ENCODE measurements at regions not wholly inside any gene's neighbourhood (a gene's known extent, or its start where the extent isn't known, plus 50 kb on each side); places are given as distances from the start of the nearest gene placed in this dataset.

GRCh38 chr21:24730661-24731060 is 876.6 kb downstream of the MRPL39 start:
- TF ChIP-seq, protein P1, sequence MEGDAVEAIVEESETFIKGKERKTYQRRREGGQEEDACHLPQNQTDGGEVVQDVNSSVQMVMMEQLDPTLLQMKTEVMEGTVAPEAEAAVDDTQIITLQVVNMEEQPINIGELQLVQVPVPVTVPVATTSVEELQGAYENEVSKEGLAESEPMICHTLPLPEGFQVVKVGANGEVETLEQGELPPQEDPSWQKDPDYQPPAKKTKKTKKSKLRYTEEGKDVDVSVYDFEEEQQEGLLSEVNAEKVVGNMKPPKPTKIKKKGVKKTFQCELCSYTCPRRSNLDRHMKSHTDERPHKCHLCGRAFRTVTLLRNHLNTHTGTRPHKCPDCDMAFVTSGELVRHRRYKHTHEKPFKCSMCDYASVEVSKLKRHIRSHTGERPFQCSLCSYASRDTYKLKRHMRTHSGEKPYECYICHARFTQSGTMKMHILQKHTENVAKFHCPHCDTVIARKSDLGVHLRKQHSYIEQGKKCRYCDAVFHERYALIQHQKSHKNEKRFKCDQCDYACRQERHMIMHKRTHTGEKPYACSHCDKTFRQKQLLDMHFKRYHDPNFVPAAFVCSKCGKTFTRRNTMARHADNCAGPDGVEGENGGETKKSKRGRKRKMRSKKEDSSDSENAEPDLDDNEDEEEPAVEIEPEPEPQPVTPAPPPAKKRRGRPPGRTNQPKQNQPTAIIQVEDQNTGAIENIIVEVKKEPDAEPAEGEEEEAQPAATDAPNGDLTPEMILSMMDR (IDR thresholded peaks at IDR 0.05) = no peak
- H3K4me3 ChIP-seq = no peak overlapping the region
- no peaks in the 10 kb centered on the region for H3K9me3 ChIP-seq
- ATAC-seq (no peak), DNase-seq (no peak)
- WGBS, 3 donors = 38 to 46% (median 40%) methylated on average over 1 of the region's 1 CpG
- no peak overlapping the region for H3K27ac ChIP-seq
- H3K36me3 ChIP-seq (ENCODE audit: insufficient read depth in 1 of 2, low read depth in 1 of 2) = no peaks in the 10 kb centered on the region
- intact Hi-C loops (cut with DNase I) = no loop called here
- H3K4me1 ChIP-seq = no peaks in the 10 kb centered on the region
- no peaks in the 10 kb centered on the region for H3K27me3 ChIP-seq (ENCODE audit: insufficient read depth in 3 of 3, low read length in 2 of 3)

DNA sequence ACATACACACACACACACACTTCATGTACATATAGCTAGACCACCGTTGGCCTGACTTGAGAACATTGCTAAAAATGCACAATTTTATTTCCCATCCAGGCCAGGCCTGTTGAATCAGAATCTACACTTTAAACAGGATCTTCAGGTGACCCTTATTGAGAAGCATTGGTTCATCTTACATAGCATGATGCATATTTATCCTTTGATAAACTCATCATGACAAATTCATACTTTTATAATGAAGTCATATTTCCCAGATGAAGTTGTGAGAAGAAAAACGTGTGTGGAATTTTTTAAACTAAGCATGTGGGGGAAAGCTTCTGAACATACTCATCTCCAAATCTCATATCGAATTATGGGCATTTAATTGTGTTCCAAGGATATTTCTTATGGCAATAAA is 877.7 kb downstream of the MRPL39 start:
- TF ChIP-seq, protein P1 (IDR thresholded peaks at IDR 0.05) = no peak
- intact Hi-C loops (cut with DNase I) = no loop called here
- Histone ChIP-seq H3K36me3 (ENCODE audit: insufficient read depth in 1 of 2, low read depth in 1 of 2) (no peaks in the 10 kb centered on the region), H3K27me3 (ENCODE audit: insufficient read depth in 3 of 3, low read length in 2 of 3) (no peaks in the 10 kb centered on the region), H3K4me3 (no peak overlapping the region), H3K9me3 (no peaks in the 10 kb centered on the region), H3K4me1 (no peaks in the 10 kb centered on the region), H3K27ac (no peak overlapping the region)
- ATAC-seq (no peak), DNase-seq (no peak)
- 48 to 58% (median 48%) methylated on average over 3 of the region's 3 CpGs for WGBS, 3 donors

GRCh38 chr21:24727803-24728440 is 879.4 kb downstream of the MRPL39 start:
- no peaks in the 10 kb centered on the region for H3K4me1 ChIP-seq
- no peak overlapping the region for H3K27ac ChIP-seq
- H3K9me3 ChIP-seq = no peaks in the 10 kb centered on the region
- DNase-seq (no peak), ATAC-seq (no peak)
- H3K27me3 ChIP-seq (ENCODE audit: insufficient read depth in 3 of 3, low read length in 2 of 3) = no peaks in the 10 kb centered on the region
- intact Hi-C loops (cut with DNase I) = no loop called here
- 35 to 50% (median 43%) methylated on average over 4 of the region's 4 CpGs for WGBS, 3 donors
- H3K4me3 ChIP-seq = no peak overlapping the region
- H3K36me3 ChIP-seq (ENCODE audit: insufficient read depth in 1 of 2, low read depth in 1 of 2) = no peaks in the 10 kb centered on the region
- TF ChIP-seq, protein P1 (IDR thresholded peaks at IDR 0.05) = no peak

- ATAC-seq (no peak), DNase-seq (no peak)
- no peaks in the 10 kb centered on the region for H3K4me1 ChIP-seq
- 30 to 36% (median 35%) methylated on average over 3 of the region's 3 CpGs for WGBS, 3 donors
- no peak overlapping the region for H3K27ac ChIP-seq
- intact Hi-C loops (cut with DNase I) = no loop called here
- H3K27me3 ChIP-seq (ENCODE audit: insufficient read depth in 3 of 3, low read length in 2 of 3) = peaks cover 0 to 1% (median 0%) of the 10 kb centered on the region in 3 donors
- TF ChIP-seq, protein P1 (IDR thresholded peaks at IDR 0.05) = no peak
- no peak overlapping the region for H3K4me3 ChIP-seq
- no peaks in the 10 kb centered on the region for H3K9me3 ChIP-seq
- no peaks in the 10 kb centered on the region for H3K36me3 ChIP-seq (ENCODE audit: insufficient read depth in 1 of 2, low read depth in 1 of 2)
These were observed 890.9 kb downstream of the MRPL39 start for GRCh38 chr21:24716281-24716918.

Measured in psoas muscle (tissue), 7 donors.